ENCODE measurements at regions not wholly inside any gene's neighbourhood (a gene's known extent, or its start where the extent isn't known, plus 50 kb on each side); places are given as distances from the start of the nearest gene placed in this dataset.

DNA sequence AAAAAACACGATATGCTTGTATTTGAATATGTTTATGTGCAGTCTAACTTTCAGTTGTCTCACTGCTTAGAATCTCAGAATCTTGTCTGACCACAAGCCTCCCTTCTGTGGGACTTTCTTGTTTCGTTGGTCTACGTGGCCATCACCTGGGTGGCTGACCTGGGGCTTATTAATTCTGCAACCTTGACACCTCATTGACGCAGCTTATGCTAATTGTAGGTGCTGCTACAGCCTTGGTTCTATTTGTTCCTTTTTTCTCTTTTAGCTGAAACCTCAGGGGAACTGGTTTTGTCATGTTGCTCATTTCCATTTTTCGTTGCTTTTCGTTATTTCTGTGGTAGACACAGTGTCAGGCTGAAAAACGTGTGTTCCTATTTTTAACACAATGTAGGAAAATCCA lies 273.7 kb downstream of the SLC4A3 start:
- no peak overlapping the region for H3K27ac ChIP-seq
- TF ChIP-seq, protein P1, sequence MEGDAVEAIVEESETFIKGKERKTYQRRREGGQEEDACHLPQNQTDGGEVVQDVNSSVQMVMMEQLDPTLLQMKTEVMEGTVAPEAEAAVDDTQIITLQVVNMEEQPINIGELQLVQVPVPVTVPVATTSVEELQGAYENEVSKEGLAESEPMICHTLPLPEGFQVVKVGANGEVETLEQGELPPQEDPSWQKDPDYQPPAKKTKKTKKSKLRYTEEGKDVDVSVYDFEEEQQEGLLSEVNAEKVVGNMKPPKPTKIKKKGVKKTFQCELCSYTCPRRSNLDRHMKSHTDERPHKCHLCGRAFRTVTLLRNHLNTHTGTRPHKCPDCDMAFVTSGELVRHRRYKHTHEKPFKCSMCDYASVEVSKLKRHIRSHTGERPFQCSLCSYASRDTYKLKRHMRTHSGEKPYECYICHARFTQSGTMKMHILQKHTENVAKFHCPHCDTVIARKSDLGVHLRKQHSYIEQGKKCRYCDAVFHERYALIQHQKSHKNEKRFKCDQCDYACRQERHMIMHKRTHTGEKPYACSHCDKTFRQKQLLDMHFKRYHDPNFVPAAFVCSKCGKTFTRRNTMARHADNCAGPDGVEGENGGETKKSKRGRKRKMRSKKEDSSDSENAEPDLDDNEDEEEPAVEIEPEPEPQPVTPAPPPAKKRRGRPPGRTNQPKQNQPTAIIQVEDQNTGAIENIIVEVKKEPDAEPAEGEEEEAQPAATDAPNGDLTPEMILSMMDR (conservative IDR thresholded peaks at IDR 0.05) = no peak

DNA sequence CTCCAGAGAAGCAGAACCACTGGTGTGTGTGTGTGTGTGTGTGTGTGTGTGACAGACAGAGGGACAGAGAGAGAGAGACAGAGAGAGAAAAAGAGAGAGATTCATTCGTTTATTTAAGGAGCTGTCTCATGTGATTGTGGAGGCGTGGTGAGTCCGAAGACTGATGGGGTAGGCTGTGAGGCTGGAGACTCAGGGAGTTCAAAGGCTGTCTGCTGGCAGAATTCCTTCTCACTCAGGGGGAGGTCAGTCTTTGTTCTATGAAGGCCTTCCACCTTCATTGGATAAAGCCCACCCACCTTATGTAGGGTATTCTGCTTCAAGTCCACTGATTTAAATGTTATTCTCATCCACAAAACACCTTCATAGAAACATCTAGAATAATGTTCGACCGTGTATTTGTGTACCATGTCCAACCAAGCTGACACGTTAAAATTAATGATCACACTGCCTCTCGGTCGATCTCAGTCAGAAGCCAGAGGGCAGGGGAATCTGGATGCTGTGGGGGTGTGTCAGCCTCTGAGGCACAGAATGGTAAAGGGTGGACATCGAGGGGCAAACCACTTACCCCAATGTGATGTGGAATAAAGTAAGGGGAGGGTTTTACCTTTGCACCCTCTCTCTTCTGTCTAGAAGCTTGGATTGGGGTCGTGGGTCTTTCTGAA lies 275.6 kb downstream of the SLC4A3 start:
- no peak overlapping the region for H3K27ac ChIP-seq
- TF ChIP-seq, protein P1 (conservative IDR thresholded peaks at IDR 0.05) = no peak

DNA sequence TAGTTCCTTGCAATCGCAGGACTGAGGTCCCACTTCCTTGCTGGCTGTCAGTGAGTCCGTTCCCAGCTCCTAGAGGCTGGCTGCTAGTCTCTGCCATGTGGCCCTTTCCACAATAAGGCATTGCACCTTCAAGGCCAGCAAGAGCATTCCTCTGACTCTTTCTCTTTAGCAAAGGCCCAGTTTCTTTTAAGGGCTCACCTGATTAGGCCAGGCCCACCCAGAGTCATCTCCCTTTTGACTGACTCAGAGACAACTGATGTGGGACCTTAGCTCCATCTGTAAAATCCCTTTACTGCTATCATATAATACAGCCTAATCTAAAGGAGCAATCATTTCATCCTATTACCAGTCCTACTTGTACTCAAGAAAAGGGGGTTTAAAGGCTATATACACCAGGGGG lies 278.2 kb downstream of the SLC4A3 start:
- TF ChIP-seq, protein P1 (conservative IDR thresholded peaks at IDR 0.05) = no peak
- H3K27ac ChIP-seq = no peak overlapping the region

DNA sequence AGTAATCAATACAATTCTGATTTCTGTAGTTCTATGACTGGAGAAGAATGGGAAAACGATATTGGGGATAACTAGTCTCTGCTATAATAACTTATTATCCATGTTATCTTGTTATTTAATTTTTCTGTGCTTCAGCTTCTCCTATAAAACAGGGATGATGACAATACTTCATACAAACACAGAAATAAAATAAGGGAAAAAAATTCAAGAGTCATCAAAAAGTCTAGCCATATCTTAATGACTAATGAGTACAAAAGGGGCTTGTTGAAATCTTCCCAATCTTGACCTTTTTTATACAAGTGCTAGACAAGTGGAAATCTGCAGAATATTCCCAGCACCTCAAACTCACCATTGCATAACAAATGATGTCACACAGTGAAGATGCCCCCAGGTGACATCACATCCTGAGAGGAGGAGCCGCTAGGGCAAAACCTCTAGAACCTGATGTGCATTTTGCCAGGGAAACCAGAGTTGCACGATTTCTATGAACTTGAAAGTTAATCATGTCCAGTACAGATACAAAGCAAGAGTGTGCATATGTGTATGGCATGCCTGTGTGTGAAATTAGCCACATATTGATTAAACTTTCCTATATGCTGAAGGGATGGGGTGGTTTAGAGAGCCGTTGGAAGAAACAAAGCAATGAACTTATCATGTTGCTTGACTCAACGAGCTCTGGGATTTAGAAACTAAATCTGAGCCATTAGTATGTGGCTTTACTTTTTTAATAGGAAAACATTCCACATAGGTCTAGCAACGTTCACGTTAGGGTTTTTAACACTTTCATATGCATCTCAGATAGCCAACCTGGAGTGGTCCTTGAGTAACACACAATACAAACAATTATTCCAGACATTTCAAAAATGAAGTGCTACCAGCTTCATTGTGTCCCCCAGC lies 278.9 kb downstream of the SLC4A3 start:
- H3K27ac ChIP-seq = no peak overlapping the region
- TF ChIP-seq, protein P1 (conservative IDR thresholded peaks at IDR 0.05) = no peak

DNA sequence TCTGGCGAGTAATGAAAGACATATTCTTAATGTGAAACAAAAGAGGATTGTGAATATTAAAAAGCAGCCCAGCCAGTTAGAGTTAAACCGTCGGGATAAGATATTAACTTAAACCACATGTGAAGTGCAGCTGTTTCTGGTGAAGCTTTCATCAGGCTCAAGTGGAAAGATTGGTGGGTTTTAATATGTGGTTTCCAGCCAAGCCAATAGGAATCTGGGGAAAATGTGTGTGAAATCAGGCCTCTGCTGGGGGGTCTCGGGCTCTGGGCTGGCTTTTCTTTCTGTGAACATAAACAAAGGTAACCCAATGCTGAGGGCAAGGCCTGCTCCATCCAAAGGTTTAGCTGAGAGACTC lies 279.6 kb downstream of the SLC4A3 start:
- TF ChIP-seq, protein P1 (conservative IDR thresholded peaks at IDR 0.05) = no peak
- H3K27ac ChIP-seq = no peak overlapping the region

DNA sequence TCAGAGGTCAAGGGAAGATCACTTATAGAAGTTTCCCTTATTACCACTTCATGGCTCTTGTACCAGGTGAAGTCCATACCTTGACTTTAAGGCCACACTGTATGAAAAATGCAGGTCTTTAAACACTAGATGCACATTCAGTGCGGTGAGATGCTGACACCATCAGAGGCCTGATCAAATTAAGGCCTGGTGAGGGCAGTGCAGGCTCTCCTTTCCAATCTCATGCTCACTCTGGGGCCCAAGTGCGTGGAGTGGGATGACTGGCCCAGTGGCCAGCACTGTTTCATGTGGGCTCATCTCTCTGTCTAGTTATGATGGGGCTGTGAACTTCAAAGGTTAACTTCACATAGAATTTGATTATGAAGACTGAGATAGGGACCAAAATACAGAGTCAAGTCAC lies 281.1 kb downstream of the SLC4A3 start:
- no peak overlapping the region for H3K27ac ChIP-seq
- TF ChIP-seq, protein P1 (conservative IDR thresholded peaks at IDR 0.05) = no peak

DNA sequence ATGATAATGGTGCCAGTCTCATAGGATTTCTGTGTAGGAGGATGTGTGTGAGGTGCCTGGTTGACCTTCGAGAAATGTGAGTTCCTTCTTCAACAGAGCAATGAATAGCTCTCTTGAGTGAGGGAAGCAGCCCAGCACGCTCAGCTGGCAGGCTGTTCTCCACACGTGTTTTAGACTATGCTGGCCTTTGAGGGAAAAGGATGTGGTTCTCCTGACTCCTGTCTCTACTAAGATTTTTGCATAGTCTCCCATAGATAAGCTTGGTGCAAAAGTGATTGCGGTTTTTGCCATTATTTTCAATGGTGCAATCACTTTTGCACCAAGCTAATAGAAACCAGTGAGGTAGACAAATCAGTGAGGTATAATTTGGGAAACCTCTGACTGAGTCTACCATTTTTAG lies 284.1 kb downstream of the SLC4A3 start:
- TF ChIP-seq, protein P1 (conservative IDR thresholded peaks at IDR 0.05) = no peak
- no peak overlapping the region for H3K27ac ChIP-seq

All from VCaP (cell line).